Limb (tissue), 2 donors: ENCODE measurements at regions not wholly inside any gene's neighbourhood (a gene's known extent, or its start where the extent isn't known, plus 50 kb on each side); places are given as distances from the start of the nearest gene placed in this dataset.

Experiments
- DNase-seq, 2 donors: peaks; one replicate each; pipeline ENCODE4 v3.0.0-alpha.2; 2016; ENCODE audit errors: extremely low spot score in 2 of 2

DNA sequence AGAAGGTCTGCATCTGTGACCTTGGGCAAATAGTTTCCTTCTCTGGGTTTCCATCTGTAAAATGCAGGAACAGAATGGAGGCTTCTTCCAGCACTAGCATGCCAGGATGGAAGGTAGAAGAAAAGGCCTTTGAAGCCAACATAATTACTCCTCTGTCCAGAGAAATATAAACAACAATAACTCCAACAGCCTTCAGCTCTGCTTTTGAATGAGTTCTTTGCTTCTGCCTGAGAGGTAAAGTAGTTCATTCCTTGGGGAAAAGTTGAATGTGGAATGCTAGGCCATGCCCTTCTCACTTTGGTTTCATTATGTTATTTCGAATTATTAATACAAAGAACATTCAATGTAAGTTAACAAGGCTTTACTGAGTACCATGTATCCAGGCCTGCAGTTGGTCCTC lies 61.2 kb upstream of the BLID start:
- DNase-seq, result no peak

DNA sequence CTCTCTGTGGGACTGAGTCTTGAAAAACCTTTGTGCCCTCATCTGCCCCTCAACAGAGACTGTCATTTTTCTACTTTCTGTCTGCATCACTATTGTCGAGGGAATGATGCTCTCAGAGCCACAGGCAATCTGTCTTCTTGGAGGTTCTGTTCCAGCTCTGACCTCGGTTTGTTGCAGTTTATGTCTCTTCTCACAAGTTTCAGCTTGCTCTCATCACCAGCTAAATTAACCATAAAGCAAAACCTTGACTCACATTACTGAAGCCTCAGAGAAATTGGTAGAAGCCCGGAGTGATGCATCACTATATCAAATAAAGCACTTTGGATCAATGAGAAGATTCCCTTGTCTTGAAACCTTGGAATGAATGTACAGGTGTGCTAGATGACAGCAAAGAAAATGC lies 60.6 kb upstream of the BLID start:
- no peak for DNase-seq

DNA sequence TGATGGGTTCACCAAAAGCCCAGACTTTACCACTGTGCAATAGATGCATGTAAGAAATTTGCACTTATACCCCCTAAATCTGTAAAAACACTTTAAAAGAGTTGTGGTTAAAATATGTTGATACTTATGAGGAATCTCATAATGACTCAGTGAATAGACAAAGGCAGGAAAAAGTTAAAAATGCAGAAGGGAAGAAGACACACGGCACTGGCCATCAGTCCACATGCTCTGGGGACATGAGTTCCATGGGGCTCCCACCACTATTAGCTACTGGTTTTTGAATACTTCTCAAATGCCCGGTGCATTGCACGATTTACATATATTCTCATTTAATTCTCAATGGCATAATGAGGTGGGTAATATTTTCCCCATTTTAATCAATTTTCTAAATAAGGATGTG lies 59.3 kb upstream of the BLID start:
- no peak for DNase-seq

DNA sequence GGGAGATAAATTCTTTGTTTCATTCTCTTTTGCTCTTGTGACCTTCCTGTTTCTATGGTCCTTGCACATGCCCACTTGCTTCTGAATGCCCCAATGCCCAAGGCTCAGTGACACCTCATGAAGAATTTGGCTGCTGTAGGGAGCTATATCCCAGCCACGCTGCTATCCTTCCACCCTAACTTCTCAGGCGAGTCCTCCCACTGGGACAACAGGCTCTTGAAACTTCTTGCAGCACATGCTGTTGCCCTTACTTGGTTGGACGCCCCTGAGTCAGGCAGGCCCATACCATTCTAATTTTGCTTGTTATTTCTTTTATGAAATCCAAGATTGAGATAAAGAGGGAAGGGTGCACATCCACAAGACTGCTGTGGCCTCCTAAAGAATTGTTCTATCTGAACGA lies 57.6 kb upstream of the BLID start:
- no peak for DNase-seq

DNA sequence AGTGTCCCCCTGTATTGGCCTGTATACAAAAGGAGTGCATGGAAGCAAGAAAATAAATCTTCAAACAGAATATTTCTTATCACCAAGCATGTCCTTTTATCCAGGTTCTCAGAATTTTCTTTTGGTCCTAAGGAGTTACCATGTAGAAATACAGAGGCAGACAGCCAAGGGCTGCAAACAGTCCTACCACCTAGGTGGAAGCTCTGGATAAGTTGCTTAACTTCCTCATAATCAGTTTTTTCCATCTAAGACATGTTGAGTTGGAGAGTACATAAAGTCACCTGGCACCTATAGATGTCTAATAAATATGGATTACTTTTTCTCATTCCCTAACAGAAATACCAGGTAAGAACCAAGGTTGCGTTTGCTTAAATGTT lies 57.0 kb upstream of the BLID start:
- DNase-seq, result no peak

DNA sequence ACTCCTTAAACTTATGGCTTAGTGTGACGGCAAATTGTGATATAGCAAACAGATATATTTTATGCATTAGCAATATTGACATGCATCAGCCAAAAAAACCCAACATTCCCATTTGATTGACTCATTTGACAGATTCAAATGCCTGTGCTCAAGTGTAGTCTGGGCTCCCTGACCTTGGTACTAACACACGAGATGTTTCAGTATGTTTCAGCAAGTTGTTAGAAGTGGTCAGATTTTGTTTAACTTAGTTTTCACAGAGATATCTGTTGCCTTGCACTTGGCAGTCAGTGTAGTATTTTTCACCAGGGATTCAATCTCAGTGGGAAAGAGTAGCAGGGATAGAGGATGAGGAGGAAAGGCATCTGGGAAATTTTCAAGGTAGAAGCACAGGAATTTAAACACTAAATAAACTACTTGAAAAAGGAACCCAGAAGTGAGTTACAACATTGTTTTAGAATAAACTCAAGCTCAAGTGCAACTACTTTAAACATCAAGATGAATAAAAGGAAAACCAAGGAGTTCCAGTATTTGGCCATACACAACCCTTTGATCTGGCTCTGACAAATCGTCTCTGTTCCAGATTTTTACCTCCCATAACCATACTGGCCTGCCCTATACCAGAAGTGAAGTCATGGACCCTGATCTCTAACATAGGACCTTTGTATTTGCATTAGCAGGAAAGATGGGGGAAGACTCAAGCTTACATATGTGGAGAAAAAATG lies 56.5 kb upstream of the BLID start:
- no peak for DNase-seq

DNA sequence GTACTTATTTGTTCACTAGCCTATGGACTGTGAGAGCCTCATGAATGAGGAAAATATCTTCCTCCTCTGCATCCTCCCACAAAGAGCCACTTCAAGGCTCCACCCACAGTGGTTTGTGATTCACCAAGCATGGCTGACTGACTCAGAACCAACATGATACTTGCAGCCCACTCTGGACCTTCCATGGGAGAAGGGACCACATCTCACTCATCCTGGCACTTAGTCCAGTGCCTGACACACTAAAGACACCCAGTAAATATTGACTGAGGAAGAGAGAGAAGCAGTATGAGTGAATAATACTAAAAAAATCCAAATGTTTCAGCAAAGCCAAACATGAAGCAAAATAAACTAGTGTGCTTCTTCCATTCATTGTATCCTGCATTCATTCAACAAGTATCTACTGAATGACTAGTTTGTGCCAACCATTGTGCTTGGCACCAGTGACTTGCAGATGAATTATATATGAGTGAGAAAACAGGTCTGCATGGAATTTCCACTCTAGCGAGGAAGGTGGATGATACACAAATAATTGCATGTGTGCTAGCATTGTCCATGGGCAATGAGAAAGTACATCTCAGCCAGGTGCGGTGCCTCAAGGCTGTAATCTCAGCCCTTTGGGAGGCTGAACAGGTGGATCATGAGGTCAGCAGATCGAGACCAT lies 54.9 kb upstream of the BLID start:
- DNase-seq, result no peak

DNA sequence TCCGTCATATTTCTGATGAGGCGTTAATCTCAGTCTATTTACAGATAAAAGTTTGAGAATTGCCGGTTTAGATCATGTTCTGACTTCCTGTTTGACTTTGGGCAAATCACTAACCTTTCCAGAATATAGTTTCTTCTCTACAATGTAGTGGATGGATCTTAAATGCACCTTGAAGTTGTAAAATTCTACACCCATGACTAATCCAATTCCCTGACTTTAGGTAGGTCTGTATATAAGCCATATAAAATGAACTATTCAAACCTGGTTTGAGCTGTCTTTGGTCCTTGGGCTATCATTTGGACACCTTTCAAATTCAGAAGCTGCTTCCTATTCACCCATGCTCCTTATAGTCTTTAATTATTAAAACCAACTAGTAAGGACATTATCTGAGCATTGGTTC lies 52.2 kb upstream of the BLID start:
- no peak for DNase-seq

DNA sequence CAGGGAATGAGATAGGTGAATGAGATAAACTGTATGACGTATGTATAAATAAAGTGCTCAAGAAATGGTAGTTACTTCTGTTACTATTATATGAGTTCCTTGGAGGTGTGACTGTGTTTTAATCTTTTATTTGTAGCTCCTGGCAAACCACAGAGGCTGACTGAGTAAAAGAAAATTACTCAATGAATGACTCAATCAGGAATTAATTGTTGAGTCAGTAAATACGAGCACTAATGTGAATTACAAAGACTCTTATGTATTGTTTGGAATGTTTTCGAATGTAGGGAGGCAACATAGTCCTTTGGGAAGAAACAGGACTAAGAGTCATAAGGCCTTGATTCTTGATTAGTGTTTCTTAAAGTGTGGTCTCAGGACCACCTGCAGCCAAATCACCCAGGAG lies 51.1 kb upstream of the BLID start:
- DNase-seq, result no peak

DNA sequence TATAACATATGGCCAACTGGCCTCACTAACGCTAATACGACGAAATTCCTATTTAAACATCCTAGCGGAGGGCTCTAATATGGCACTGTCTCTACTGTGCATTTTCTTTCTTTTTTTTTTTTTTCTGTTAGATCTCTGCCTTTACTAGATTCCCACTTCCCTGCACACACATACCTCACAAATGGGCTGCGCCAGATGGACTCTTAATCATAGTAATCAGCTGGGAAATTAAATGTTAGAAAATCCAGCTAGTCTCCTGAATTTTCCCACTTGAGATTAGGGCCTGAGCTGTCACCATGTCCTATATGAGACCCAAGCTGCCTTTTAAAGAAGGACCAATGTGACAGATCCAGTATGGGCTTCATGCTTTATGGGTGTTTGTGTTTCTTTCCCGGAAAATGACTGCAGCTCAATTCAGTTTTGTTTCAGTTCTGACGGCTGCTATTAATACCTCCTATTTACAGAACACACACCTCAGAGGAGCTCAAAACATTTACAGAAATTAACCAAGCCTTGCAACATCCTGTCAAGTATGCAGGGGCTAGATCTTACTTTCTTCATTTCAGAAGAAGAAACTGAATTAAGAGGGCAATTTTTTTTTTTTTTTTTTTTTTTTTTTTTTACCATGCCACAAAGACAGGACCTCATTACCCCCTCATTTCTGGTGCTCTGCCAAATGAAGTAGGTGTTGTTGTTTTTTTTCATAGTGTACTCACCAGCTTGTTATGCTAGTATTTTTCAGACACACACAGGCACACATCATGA lies 49.8 kb upstream of the BLID start:
- DNase-seq, result no peak
